GM12878 (cell line): ENCODE measurements at regions not wholly inside any gene's neighbourhood (a gene's known extent, or its start where the extent isn't known, plus 50 kb on each side); places are given as distances from the start of the nearest gene placed in this dataset.

Experiments used
- ATAC-seq: fragments of 200-7000 bp; cut with Tn5 transposase; 3 replicates; pipeline ENCODE4 v1.9.1; 2020; ENCODE audit warnings: mild to moderate bottlenecking, moderate library complexity
- BruUV-seq: library from RNA; stranded (reverse); fragments of 400-500 nt; replicated peaks from 2 replicates; lab custom pipeline; 2021; lab: Mats Ljungman, UMichigan
- CTCF ChIA-PET: fragments of 300-600 bp; sonication (Branson Sonifier 250); formaldehyde crosslinking; extraction: SDS; loops from one replicate; lab custom pipeline; 2021; ENCODE audit warnings: inconsistent platforms; lab: Yijun Ruan, JAX
- POLR2A ChIA-PET: fragments of 350-600 bp; formaldehyde crosslinking; extraction: SDS; loops from one replicate; lab custom pipeline; 2021; ENCODE audit warnings: inconsistent platforms; lab: Charles Lee
- RAD21 ChIA-PET: fragments of 300-600 bp; sonication (Branson Sonifier 250); formaldehyde crosslinking; loops from one replicate; lab custom pipeline; 2023; ENCODE audit warnings: antibody characterized with exemption; ENCODE audit not compliant: unreplicated experiment; lab: Charles Lee
- SMC1A ChIA-PET: fragments of 300-600 bp; sonication (Branson Sonifier 250); formaldehyde crosslinking; loops from one replicate; lab custom pipeline; 2023; ENCODE audit not compliant: unreplicated experiment, uncharacterized antibody; lab: Charles Lee
- DNase-seq: peaks from one replicate; pipeline ENCODE4 v3.0.0-alpha.2; 2011; ENCODE audit warnings: low read depth, low spot score
- FAIRE-seq: peaks from 3 replicates; lab custom pipeline; 2011; peaks lifted over from hg19 to GRCh38; lab: Jason Lieb, UNC
- H2AFZ ChIP-seq: 2 replicates; pipeline ENCODE4 v1.6.0; 2011; ENCODE audit warnings: low read depth, low read length, control low read depth; ENCODE audit not compliant: control insufficient read depth
- H3K27ac ChIP-seq: 2 replicates; pipeline ENCODE4 v1.5.1; 2011; ENCODE audit warnings: control low read depth; ENCODE audit not compliant: control insufficient read depth, insufficient read depth
- H3K27me3 ChIP-seq, 2 experiments: replicated peaks in 1 of 2; 2 replicates each; pipeline versions ENCODE4 v1.6.0 to v1.6.1; 2011; ENCODE audit warnings: low read length in 1 of 2; ENCODE audit not compliant: control insufficient read depth in 2 of 2, insufficient read depth in 2 of 2
- H3K36me3 ChIP-seq, 2 experiments: 2 replicates each; pipeline ENCODE4 v1.5.1; 2011; ENCODE audit warnings: low read length in 1 of 2; ENCODE audit not compliant: control insufficient read depth in 2 of 2, insufficient read depth in 2 of 2
- H3K4me1 ChIP-seq: 2 replicates; pipeline ENCODE4 v1.6.1; 2011; ENCODE audit warnings: mild to moderate bottlenecking, low read length, moderate library complexity, mixed read lengths; ENCODE audit not compliant: control insufficient read depth, insufficient read depth
- H3K4me2 ChIP-seq: 2 replicates; pipeline ENCODE4 v1.6.0; 2011; ENCODE audit warnings: control low read depth; ENCODE audit not compliant: control insufficient read depth, insufficient read depth
- H3K4me3 ChIP-seq: fragments of 200-600 bp; sonication (generic); 2 replicates; pipeline ENCODE4 v1.5.1; 2016
- H3K79me2 ChIP-seq: 2 replicates; pipeline ENCODE4 v1.6.0; 2011; ENCODE audit warnings: low read length; ENCODE audit not compliant: control insufficient read depth, insufficient read depth
- H3K9ac ChIP-seq: 2 replicates; pipeline ENCODE4 v1.8.0; 2011; ENCODE audit warnings: low read length, control low read depth, mixed read lengths; ENCODE audit not compliant: control insufficient read depth, insufficient read depth
- H3K9me3 ChIP-seq: replicated peaks from 3 replicates; pipeline ENCODE4 v1.5.1; 2011; ENCODE audit warnings: mild to moderate bottlenecking, low read length; ENCODE audit not compliant: control insufficient read depth, insufficient read depth
- H4K20me1 ChIP-seq: 2 replicates; pipeline ENCODE4 v1.6.0; 2011; ENCODE audit not compliant: control insufficient read depth, insufficient read depth
- CBX5 ChIP-seq: sonication (generic); IDR thresholded peaks from 2 replicates; pipeline ENCODE4 v1.6.1; 2016; ENCODE audit warnings: low read depth, moderate library complexity, mild to moderate bottlenecking, inconsistent platforms
- FOS ChIP-seq: IDR thresholded peaks from 3 replicates; pipeline ENCODE4 v1.6.1; 2011; ENCODE audit warnings: borderline replicate concordance; ENCODE audit not compliant: insufficient read length; ENCODE audit errors: extremely low read depth
- GABPA ChIP-seq: IDR thresholded peaks from 2 replicates; pipeline ENCODE4 v1.6.1; 2014; ENCODE audit warnings: antibody characterized with exemption, low read depth, mild to moderate bottlenecking, inconsistent platforms
- IRF3 ChIP-seq: fragments of 450-650 bp; IDR thresholded peaks from 2 replicates; pipeline ENCODE4 v1.6.1; 2014; ENCODE audit warnings: mild to moderate bottlenecking
- NBN ChIP-seq: fragments of 450-650 bp; IDR thresholded peaks from 2 replicates; pipeline ENCODE4 v1.6.1; 2016
- NFYB ChIP-seq: IDR thresholded peaks from 2 replicates; pipeline ENCODE4 v1.6.1; 2011; ENCODE audit warnings: low read depth, mild to moderate bottlenecking, low read length, improper control_type of control experiment, moderate library complexity; ENCODE audit not compliant: insufficient read depth
- POU2F2 ChIP-seq: IDR thresholded peaks from 3 replicates; pipeline ENCODE4 v1.6.1; 2011; ENCODE audit warnings: low read depth, mild to moderate bottlenecking, low read length, borderline replicate concordance
- RFX5 ChIP-seq: IDR thresholded peaks from 2 replicates; pipeline ENCODE4 v1.6.1; 2011; ENCODE audit warnings: low read depth, low read length, improper control_type of control experiment
- WRNIP1 ChIP-seq: IDR thresholded peaks from 2 replicates; pipeline ENCODE4 v1.6.1; 2011; ENCODE audit warnings: low read depth, low read length, improper control_type of control experiment, borderline replicate concordance
- ZNF274 ChIP-seq: IDR thresholded peaks from one replicate; pipeline ENCODE4 v1.8.0; 2011; ENCODE audit not compliant: insufficient read length, insufficient read depth
- ZNF622 ChIP-seq: fragments of 450-650 bp; IDR thresholded peaks from 2 replicates; pipeline ENCODE4 v1.6.1; 2017; ENCODE audit warnings: mild to moderate bottlenecking, inconsistent platforms
- in situ Hi-C: fragments of 300-500 bp; cut with MboI; formaldehyde crosslinking; loops from 9 replicates; pipeline ENCODE4 v1.14.3; 2018; ENCODE audit warnings: mixed read lengths
- intact Hi-C: fragments of 100-400 bp; cut with micrococcal nuclease; formaldehyde crosslinking; loops from one replicate; pipeline ENCODE4 v1.14.2; 2022; ENCODE audit not compliant: unreplicated experiment

GRCh38 chr13:74046431-74046830 is 87.8 kb downstream of the KLF12 start:
- DNase-seq, result no peak
- in situ Hi-C loops, result no loop called here
- ChIA-PET POLR2A (no interaction called here), SMC1A (no interaction called here), RAD21 (no interaction called here), CTCF (no interaction called here)
- BruUV-seq, result no TSS peak
- Histone ChIP-seq H2AFZ (no peak overlapping the region), H3K27me3 (no peaks in the 10 kb centered on the region), H3K79me2 (no peaks in the 10 kb centered on the region; the same call in 1 of the 2 replicates), H3K4me1 (no peaks in the 10 kb centered on the region), H3K9me3 (no peaks in the 10 kb centered on the region), H3K27ac (no peak overlapping the region), H3K4me3 (no peak overlapping the region), H3K4me2 (no peak overlapping the region), H3K9ac (no peak overlapping the region), H4K20me1 (no peaks in the 10 kb centered on the region), H3K36me3 (no peaks in the 10 kb centered on the region)
- intact Hi-C loops, result no loop called here
- ATAC-seq, result no peak
- TF ChIP-seq FOS, result no peak
- no peak for TF ChIP-seq NBN
- no peak for TF ChIP-seq RFX5
- TF ChIP-seq IRF3, result no peak
- TF ChIP-seq CBX5, result no peak
- no peak for TF ChIP-seq GABPA
- TF ChIP-seq WRNIP1, result no peak
- TF ChIP-seq POU2F2, result no peak
- no peak for TF ChIP-seq ZNF274
- no peak for TF ChIP-seq ZNF622
- no peak for TF ChIP-seq NFYB
- FAIRE-seq, result peak; percentile 31
